DND-41 (cell line): ENCODE measurements at regions not wholly inside any gene's neighbourhood (a gene's known extent, or its start where the extent isn't known, plus 50 kb on each side); places are given as distances from the start of the nearest gene placed in this dataset.

Experiments used
- EZH2 ChIP-seq: IDR thresholded peaks from 3 replicates; pipeline ENCODE4 v1.6.1; 2012; ENCODE audit warnings: borderline replicate concordance, low read depth, mild to moderate bottlenecking, moderate library complexity, low read length, inconsistent platforms; ENCODE audit not compliant: severe bottlenecking
- TF ChIP-seq, protein P1 (sequence below): IDR thresholded peaks from 2 replicates; pipeline ENCODE4 v1.5.1; 2012; ENCODE audit warnings: borderline replicate concordance, low read length, moderate library complexity, mild to moderate bottlenecking; ENCODE audit not compliant: poor library complexity, severe bottlenecking; ENCODE audit errors: extremely low read depth

DNA sequence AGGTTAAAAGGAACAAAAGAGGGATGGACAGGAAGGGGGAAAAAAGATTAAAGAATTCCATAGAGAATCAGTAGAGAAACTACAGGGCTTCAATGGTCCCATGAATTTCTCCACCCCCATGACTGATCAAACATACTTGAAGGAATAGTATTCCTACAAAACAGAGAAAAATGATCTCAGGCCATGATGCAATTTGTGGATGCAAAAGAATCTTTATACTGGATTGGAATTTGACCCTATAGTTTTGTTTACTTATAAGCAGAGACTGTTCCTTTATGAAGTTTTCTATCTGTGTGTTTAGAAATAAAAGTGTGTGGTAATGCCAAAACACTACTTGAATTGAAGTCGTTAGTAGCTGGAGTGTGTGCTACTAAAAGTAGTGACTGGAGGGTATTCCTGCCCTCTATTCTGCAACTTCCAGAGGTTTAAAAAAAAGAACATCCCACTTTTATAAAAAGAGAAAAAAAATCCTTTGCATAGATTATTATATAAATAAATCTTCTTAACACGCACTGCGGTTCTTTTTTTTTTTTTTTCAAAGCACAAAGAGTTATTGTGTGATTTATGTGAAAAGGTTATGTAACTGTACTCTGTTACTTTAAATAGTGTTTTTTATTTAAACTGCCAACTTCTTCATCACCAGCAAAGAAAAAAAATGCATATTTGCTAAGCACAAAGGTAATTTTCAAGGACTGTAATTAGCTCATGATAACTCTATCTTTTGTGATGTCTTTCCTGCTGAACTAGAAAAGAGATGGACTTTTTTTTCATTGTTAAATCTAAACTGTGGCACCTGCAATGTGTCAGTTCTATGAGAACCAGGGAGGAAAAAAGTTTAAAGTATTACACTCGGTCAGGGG lies 214.5 kb upstream of the CITED2 start:
- TF ChIP-seq, protein P1, sequence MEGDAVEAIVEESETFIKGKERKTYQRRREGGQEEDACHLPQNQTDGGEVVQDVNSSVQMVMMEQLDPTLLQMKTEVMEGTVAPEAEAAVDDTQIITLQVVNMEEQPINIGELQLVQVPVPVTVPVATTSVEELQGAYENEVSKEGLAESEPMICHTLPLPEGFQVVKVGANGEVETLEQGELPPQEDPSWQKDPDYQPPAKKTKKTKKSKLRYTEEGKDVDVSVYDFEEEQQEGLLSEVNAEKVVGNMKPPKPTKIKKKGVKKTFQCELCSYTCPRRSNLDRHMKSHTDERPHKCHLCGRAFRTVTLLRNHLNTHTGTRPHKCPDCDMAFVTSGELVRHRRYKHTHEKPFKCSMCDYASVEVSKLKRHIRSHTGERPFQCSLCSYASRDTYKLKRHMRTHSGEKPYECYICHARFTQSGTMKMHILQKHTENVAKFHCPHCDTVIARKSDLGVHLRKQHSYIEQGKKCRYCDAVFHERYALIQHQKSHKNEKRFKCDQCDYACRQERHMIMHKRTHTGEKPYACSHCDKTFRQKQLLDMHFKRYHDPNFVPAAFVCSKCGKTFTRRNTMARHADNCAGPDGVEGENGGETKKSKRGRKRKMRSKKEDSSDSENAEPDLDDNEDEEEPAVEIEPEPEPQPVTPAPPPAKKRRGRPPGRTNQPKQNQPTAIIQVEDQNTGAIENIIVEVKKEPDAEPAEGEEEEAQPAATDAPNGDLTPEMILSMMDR = no peak
- no peak for TF ChIP-seq EZH2
